HG02970 (cell line): ENCODE measurements at regions not wholly inside any gene's neighbourhood (a gene's known extent, or its start where the extent isn't known, plus 50 kb on each side); places are given as distances from the start of the nearest gene placed in this dataset.
"Not testable (repeated sequence)": the region's sequence is repeated elsewhere in the genome, so short reads cannot be mapped to it uniquely, and the experiment has no call there.

Experiments
- ATAC-seq: cut with Tn5 transposase; IDR thresholded peaks from one replicate; pipeline ENCODE4 v1.9.1; 2021; ENCODE audit warnings: mild to moderate bottlenecking, moderate library complexity, moderate number of reproducible peaks; ENCODE audit not compliant: unreplicated experiment, low FRiP score

DNA sequence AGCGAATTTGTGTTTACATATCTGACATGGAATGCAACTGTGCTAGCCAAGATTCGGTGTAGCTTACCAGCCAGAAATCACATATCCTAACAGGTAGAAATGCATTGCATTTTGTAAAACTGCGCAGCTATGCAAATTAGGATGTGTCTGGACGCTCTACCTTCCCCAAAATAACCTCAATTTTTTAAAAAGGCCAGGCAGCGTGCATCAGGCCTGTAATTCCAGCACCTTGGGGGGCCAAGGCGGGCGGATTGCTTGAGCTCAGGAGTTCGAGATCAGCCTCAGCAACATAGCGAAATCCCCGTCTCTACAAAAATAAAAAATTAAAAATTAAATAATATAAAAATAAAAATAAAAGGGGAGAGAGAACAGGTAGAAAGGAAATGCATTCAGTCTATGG lies 305.0 kb downstream of the TYW1 start:
- ATAC-seq = no peak

DNA sequence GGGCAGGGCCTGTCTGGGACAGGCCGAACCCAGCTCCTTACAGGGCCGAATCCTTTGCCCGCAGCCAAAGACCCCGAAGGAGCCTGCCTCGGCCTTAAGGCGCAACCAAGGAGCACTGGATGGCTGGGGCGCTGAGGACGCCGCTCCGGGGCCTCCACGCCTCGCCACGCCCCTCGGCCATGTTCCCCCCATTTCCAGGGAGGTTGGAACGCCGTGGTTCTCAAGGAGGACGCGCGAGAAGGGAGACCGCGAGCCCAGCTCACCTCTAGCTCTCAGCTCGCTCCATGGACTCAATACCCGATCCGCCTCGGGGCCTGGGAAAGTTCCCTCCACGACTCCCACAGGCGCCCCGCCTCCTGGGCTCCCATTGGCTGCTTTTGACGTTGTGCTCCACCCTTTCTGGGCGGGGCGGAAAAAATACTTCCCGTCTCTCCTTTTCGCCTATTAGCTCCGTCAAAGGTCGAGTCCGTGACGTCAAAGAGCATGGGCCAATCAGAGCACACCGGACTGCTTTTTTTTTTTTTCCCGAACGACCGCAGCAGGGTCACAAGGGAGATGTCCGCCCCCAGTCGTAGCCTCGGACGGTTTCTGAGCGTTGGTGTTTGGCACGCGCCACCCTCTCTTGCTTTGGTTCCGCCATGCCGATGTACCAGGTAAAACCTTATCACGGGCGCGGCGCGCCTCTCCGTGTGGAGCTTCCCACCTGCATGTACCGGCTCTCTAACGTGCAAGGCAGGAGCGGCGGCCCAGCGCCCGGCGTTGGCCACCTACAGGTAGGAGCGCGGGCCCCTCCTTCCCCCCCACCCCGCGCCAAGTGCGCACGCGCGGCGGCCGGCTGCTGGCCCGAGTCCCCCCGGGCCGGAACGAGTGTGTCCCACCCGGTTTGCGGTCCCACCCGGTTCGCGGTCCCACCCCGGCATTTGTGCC lies 305.7 kb downstream of the TYW1 start:
- peak; percentile 90 for ATAC-seq

GRCh38 chr7:67304846-67305245 lies 308.2 kb downstream of the TYW1 start:
- not testable (repeated sequence) for ATAC-seq

- ATAC-seq = no peak
Measured at GRCh38 chr7:67306331-67306730, 309.7 kb downstream of the TYW1 start.

GRCh38 chr7:67309764-67310549 lies 313.3 kb downstream of the TYW1 start:
- no peak for ATAC-seq

DNA sequence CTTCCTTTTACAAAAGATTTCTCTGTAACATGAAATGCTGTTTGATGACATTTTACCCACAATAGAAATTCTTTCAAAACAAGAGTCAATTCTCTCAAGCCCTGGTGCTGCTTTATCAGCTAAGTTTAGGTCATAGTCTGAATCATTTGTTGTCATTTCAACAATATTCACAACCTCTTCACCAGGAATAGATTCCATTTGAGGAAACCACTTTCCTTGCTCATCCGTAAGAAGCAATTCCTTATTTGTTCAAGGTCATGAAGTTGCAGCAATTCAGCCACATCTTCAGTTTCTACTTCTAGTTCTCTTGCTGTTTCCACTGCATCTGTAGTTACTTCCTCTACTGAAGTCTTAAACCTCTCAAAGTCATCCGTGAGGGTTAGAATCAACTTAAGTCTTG lies 315.3 kb downstream of the TYW1 start:
- no peak for ATAC-seq

DNA sequence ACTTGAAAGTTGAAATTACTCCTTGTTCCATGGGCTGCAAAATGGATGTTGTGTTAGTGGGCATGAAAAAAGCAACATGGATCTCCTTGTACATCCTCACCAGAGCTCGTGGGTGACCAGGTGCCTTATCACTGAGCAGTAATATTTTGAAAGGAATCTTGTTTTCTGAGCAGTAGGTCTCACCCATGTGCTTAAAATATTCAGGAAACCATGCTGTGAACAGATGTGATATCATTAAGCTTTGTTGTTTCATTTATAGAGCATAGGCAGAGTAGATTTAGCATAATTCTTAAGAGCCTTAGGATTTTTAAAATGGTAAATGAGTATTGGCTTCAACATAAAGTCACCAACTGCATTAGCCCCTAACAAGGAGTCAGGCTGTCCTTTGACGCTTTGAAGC lies 316.6 kb downstream of the TYW1 start:
- no peak for ATAC-seq

GRCh38 chr7:67316902-67317301 lies 320.3 kb downstream of the TYW1 start:
- not testable (repeated sequence) for ATAC-seq

DNA sequence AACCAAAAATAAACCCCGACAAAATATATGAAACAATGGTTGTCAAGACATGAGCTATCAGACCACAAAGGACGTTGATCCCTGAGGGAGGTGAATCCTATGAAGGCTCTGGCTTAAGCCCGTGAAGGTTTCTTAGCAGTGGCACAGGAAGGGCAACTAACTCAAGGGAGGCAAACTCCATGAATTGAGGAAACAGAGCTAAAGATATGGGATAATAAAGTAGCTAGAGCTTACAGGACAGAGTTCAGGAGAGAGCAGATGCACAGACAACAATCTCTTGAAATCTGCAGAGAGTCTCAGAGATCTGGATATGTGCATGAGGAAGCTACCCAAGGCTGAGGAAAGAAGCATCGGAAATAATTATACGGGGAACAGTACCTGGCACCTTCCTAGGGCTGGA lies 331.6 kb downstream of the TYW1 start:
- ATAC-seq = not testable (repeated sequence)

GRCh38 chr7:67335165-67335564 lies 338.5 kb downstream of the TYW1 start:
- not testable (repeated sequence) for ATAC-seq

DNA sequence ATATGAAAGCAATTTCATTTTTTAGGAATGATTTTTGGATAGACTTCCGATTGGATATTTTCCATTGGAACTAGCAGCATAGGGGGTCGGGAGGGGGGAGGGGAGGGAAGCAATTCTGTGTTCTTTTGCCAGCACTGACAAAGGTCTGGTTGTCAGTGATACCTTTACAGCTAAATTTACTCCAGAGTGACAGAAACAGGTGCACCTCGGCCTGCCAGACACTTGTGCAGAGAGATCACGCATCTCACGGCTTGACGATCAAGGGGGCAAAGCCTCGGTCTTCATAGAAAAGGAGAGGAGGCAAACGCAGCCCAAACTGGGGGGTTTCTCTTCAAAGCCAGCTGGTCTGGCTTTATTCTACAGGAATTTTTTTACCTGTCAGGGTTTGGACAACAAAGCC lies 339.0 kb downstream of the TYW1 start:
- ATAC-seq = not testable (repeated sequence)

DNA sequence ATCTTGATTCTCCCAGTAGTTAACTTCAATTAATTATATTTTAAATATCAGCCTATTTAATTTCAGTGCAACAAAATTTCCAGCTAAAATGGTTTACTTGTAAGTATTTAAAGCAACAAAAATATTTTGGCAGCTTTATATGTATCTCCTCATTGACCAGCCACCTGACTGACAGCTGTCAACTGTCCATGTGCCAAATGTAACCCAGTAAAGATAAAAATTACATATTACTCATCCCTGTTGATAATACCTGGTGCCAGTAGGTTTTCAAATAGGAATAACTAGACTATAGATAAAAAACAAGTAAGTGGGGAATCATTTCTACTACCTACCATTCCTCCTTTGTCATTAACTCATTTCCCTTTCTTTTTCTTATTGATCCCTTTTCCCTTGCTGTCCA lies 341.9 kb downstream of the TYW1 start:
- not testable (repeated sequence) for ATAC-seq

DNA sequence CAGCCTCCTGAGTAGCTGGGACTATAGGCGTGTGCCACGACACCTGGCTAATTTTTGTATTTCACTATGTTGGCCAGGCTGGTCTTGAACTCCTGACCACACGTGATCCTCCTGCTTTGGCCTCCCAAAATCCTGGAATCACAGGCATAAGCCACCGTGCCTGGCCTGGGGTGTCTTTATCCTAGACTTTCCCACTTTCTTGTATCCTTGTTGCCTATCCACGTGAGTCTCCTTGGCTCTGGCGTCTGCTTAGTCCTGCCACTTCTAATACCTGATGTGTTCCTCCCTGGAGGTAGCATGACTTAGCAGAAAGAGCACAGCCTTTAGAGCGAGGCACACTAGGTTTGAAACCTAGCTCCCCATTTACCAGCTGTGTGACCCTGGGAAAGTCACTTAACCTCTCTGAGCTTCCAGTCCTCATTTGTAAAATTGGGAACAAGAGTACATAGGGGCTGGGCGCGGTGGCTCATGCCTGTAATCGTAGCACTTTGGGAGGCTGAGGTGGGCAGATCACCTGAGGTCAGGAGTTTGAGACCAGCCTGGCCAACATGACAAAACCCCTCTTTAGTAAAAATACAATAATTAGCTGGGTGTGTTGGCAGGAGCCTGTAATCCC lies 344.6 kb downstream of the TYW1 start:
- no peak for ATAC-seq

DNA sequence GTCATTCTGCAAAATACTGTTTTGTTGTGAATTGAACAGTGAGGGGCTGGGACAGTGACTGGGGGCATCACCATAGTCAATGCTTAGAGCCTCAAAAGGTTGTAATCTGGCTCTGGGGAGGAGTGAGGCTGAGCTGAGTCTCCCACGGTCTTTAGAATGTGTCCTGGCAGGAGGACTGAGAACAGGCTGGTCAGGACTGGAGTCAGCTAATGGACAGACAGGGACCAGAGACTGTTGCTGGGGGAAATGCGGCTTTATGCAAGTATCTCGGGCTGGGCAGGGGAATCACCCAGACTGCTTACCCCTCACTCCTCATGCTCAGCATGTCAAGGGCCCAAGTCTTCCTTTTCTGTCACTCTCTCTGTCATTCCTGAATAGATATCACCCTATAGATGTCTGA lies 346.5 kb downstream of the TYW1 start:
- ATAC-seq = no peak

DNA sequence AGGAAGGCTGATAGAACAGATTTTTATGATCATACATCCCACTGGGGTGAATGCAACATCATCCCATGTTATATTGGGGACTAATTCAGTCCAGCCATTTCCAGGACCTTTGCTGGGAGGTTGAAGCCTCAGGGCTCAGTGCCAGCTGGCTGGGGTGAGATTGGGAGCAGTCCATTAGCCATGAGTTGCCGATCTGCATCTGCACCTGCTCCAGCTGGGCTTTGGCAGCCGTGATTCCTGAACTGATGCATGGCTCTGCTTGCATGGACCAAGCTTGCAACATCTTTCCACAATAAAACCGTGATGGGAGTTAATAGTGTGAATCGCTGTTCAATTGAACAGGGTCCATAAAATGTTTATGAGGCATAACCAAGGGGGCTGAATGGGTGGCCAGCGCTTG lies 346.9 kb downstream of the TYW1 start:
- no peak for ATAC-seq

GRCh38 chr7:67344481-67345193 lies 348.0 kb downstream of the TYW1 start:
- no peak for ATAC-seq

- ATAC-seq = no peak
Measured at GRCh38 chr7:67346126-67346525, 349.5 kb downstream of the TYW1 start.

- ATAC-seq = no peak
Measured at GRCh38 chr7:67346876-67347275, 350.2 kb downstream of the TYW1 start.

GRCh38 chr7:67348171-67348570 lies 351.5 kb downstream of the TYW1 start:
- ATAC-seq = no peak

DNA sequence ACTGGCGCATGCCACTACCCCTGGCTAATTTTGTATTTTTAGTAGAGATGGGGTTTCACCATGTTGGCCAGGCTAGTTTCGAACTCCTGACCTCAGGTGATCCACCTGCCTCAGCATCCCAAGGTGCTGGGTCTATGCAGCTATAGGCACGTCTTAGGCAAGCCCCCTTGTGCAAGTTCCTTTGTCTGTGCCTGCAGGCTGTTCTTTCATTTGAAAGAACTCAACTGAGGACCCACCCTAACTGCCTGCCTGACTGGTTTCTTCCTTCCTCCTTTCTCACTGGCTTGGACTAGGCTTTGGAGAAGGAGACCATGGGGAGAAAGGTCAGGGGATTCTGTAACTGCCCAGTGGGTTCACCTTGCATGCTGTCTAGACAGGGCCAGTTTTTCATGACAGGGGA lies 361.0 kb downstream of the TYW1 start:
- ATAC-seq = not testable (repeated sequence)
